ENCODE measurements at regions not wholly inside any gene's neighbourhood (a gene's known extent, or its start where the extent isn't known, plus 50 kb on each side); places are given as distances from the start of the nearest gene placed in this dataset.

DNA sequence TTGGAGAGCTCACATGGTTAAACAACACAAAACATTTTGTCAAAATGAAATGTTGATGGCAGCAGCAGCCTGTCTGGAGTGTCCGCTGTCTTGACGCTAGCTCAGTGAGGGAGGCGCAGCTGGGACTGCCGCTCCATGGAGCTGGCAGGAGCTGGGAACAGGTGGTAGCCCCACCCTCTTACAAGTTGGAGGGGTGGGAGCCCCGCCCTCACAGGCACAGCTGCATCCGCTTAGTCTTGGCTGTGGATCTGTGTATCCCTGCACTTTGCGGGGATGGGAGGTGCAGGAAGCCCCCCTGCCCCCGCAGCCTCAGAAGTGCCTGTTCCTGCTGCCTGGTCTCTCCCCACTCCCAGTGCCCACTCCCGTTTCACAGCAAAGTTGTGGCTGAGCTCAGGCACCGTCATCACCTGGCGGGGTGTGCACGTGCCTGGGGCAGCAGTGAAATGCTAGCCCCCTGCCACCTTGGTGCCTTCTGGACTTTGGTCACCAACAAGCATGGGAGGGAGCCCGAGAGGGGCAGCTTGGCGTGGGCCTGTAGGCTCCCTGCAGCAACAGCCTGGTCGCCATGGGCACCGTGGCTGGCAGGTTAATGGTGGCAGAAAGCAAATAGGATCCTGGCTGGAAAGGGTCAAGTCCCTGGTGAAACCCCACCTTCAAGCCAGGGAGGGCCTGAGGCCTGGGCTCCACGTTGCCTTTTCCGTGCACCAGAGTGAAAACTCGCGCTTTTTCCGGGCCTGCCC lies 53.8 kb upstream of the CADM2 start:
- 84 to 87% methylated on average over 14 to 21 of the region's 21 CpGs for WGBS, 2 donors
- no peaks in the 10 kb centered on the region for H3K4me1 ChIP-seq
- H3K9me3 ChIP-seq: no peaks in the 10 kb centered on the region
- no peak overlapping the region for H3K27ac ChIP-seq
- ATAC-seq (no peak), DNase-seq (no peak)
- no peaks in the 10 kb centered on the region for H3K27me3 ChIP-seq
- intact Hi-C loops (cut with DNase I): no loop called here
- no peaks in the 10 kb centered on the region for H3K36me3 ChIP-seq (replicated peaks in 1 of 2; ENCODE audit: insufficient read depth in 1 of 2, low read depth in 2 of 2)
- H3K4me3 ChIP-seq: no peak overlapping the region
- no peak for TF ChIP-seq POLR2A (IDR thresholded peaks at IDR 0.05)
- TF ChIP-seq, protein P1, sequence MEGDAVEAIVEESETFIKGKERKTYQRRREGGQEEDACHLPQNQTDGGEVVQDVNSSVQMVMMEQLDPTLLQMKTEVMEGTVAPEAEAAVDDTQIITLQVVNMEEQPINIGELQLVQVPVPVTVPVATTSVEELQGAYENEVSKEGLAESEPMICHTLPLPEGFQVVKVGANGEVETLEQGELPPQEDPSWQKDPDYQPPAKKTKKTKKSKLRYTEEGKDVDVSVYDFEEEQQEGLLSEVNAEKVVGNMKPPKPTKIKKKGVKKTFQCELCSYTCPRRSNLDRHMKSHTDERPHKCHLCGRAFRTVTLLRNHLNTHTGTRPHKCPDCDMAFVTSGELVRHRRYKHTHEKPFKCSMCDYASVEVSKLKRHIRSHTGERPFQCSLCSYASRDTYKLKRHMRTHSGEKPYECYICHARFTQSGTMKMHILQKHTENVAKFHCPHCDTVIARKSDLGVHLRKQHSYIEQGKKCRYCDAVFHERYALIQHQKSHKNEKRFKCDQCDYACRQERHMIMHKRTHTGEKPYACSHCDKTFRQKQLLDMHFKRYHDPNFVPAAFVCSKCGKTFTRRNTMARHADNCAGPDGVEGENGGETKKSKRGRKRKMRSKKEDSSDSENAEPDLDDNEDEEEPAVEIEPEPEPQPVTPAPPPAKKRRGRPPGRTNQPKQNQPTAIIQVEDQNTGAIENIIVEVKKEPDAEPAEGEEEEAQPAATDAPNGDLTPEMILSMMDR (IDR thresholded peaks at IDR 0.05): no peak

DNA sequence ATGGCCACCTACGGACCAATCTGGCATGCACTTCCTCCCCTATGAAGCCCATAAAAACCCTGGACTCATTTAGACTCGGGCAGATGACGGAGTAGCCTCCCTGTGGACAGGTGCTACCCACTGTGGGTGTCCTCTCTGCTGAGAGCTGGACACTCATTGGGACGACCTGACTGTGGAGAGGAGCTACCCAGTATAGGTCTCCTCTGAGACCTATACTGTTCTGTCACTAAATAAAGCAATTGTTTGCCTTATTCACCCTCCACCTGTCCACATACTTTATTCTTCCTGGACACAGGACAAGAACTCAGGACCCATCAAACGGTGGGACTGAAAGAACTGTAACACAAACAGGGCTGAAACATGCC lies 53.3 kb upstream of the CADM2 start:
- DNase-seq: no peak
- H3K4me1 ChIP-seq: no peaks in the 10 kb centered on the region
- TF ChIP-seq, protein P1 (IDR thresholded peaks at IDR 0.05): no peak
- TF ChIP-seq POLR2A (IDR thresholded peaks at IDR 0.05): no peak
- 59 to 77% methylated on average over 5 of the region's 5 CpGs for WGBS, 2 donors
- no peaks in the 10 kb centered on the region for H3K9me3 ChIP-seq
- no peak for ATAC-seq
- intact Hi-C loops (cut with DNase I): no loop called here
- H3K4me3 ChIP-seq: no peak overlapping the region
- no peak overlapping the region for H3K27ac ChIP-seq
- H3K27me3 ChIP-seq: no peaks in the 10 kb centered on the region
- no peaks in the 10 kb centered on the region for H3K36me3 ChIP-seq (replicated peaks in 1 of 2; ENCODE audit: insufficient read depth in 1 of 2, low read depth in 2 of 2)

DNA sequence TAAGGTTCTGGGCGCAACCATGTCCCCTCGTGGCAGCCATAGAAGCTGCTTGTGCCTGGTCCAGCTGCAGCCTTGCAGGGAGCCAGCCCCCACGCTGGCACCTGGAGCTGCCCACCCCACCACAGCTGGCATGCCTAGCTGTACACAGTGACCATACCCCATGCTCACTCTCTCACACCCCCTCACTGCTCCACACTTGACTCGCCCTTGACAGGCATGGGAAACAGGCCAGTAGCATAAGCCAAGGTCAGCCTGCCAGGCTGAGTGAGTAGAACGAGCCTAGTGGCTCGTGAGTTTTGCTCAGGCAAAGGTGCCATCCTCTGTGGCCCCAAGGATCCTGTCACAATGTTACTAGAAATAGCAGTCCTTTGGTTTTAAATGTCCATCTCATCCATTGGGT lies 52.7 kb upstream of the CADM2 start:
- Histone ChIP-seq H3K27ac (no peak overlapping the region), H3K4me1 (no peaks in the 10 kb centered on the region), H3K9me3 (no peaks in the 10 kb centered on the region), H3K27me3 (no peaks in the 10 kb centered on the region), H3K4me3 (no peak overlapping the region), H3K36me3 (replicated peaks in 1 of 2; ENCODE audit: insufficient read depth in 1 of 2, low read depth in 2 of 2) (no peaks in the 10 kb centered on the region)
- ATAC-seq (no peak), DNase-seq (no peak)
- 31 to 63% methylated on average over 4 to 6 of the region's 6 CpGs for WGBS, 2 donors
- intact Hi-C loops (cut with DNase I): no loop called here
- TF ChIP-seq POLR2A (IDR thresholded peaks at IDR 0.05): no peak

Measured in body of pancreas (tissue), 4 donors.